ENCODE measurements at regions not wholly inside any gene's neighbourhood (a gene's known extent, or its start where the extent isn't known, plus 50 kb on each side); places are given as distances from the start of the nearest gene placed in this dataset.

GRCh38 chr4:131531087-131531486, 1618.0 kb upstream of the PCDH10 start:
- TF ChIP-seq CTCF (IDR thresholded peaks at IDR 0.05; ENCODE audit: low read depth, low read length, missing input control): no peak
- no peak for TF ChIP-seq TAF1 (conservative IDR thresholded peaks at IDR 0.05)
- no peak for TF ChIP-seq RAD21 (IDR thresholded peaks at IDR 0.05)
- TF ChIP-seq REST (IDR thresholded peaks at IDR 0.05): no peak
- TF ChIP-seq MAX (IDR thresholded peaks at IDR 0.05): no peak
- TF ChIP-seq EGR1 (IDR thresholded peaks at IDR 0.05; ENCODE audit: low read depth in 2 of 2): no peak
- TF ChIP-seq YY1 (IDR thresholded peaks at IDR 0.05): no peak
- no peak for TF ChIP-seq JUND (IDR thresholded peaks at IDR 0.05)
- TF ChIP-seq ATF3 (IDR thresholded peaks at IDR 0.05): no peak
- no peak for TF ChIP-seq FOXA1 (IDR thresholded peaks at IDR 0.05)
- no peak for TF ChIP-seq SP1 (IDR thresholded peaks at IDR 0.05)
- TF ChIP-seq GABPA (IDR thresholded peaks at IDR 0.05 in 1 of 2, conservative IDR thresholded peaks at IDR 0.05 in 1 of 2): no peak
- TF ChIP-seq ZBTB33 (IDR thresholded peaks at IDR 0.05): no peak
- no peak for TF ChIP-seq RXRA (IDR thresholded peaks at IDR 0.05)
